LNCaP clone FGC (cell line): ENCODE measurements at regions not wholly inside any gene's neighbourhood (a gene's known extent, or its start where the extent isn't known, plus 50 kb on each side); places are given as distances from the start of the nearest gene placed in this dataset.

Experiments
- DNase-seq: peaks from one replicate; pipeline ENCODE4 v3.0.0-alpha.2; 2011; ENCODE audit warnings: low read depth
- H3K4me3 ChIP-seq: 2 replicates; pipeline ENCODE4 v1.5.1; 2011; ENCODE audit warnings: mild to moderate bottlenecking, low read depth, low read length, control low read depth
- CTCF ChIP-seq: IDR thresholded peaks from 2 replicates; pipeline ENCODE4 v1.5.1; 2012; ENCODE audit warnings: mild to moderate bottlenecking; ENCODE audit not compliant: control insufficient read depth, insufficient read depth; ENCODE audit errors: extremely low read depth

- no peak for DNase-seq
- no peak for TF ChIP-seq CTCF
Observed at GRCh38 chr5:67300326-67300725, 103.7 kb upstream of the CD180 start.

GRCh38 chr5:67299231-67299735 is 102.7 kb upstream of the CD180 start:
- DNase-seq, result no peak
- no peak for TF ChIP-seq CTCF
- no peak overlapping the region for H3K4me3 ChIP-seq

More at GRCh38 chr5:67300326-67300725, 103.7 kb upstream of the CD180 start:
- no peak overlapping the region for H3K4me3 ChIP-seq

GRCh38 chr5:67297802-67298532 is 101.4 kb upstream of the CD180 start:
- DNase-seq, result no peak
- H3K4me3 ChIP-seq, result no peak overlapping the region
- no peak for TF ChIP-seq CTCF

- no peak for DNase-seq
- no peak overlapping the region for H3K4me3 ChIP-seq
- TF ChIP-seq CTCF, result no peak
Observed at GRCh38 chr5:67297376-67297775, 100.8 kb upstream of the CD180 start.

GRCh38 chr5:67294266-67294938 is 97.8 kb upstream of the CD180 start:
- DNase-seq, result no peak
- H3K4me3 ChIP-seq, result no peak overlapping the region
- TF ChIP-seq CTCF, result no peak

GRCh38 chr5:67293226-67293625 is 96.6 kb upstream of the CD180 start:
- H3K4me3 ChIP-seq, result no peak overlapping the region
- no peak for DNase-seq
- no peak for TF ChIP-seq CTCF
